ENCODE measurements at regions not wholly inside any gene's neighbourhood (a gene's known extent, or its start where the extent isn't known, plus 50 kb on each side); places are given as distances from the start of the nearest gene placed in this dataset.

- DNase-seq: no peak
Measured at GRCh38 chr5:79868163-79868670, 122.8 kb downstream of the MTX3 start.

DNA sequence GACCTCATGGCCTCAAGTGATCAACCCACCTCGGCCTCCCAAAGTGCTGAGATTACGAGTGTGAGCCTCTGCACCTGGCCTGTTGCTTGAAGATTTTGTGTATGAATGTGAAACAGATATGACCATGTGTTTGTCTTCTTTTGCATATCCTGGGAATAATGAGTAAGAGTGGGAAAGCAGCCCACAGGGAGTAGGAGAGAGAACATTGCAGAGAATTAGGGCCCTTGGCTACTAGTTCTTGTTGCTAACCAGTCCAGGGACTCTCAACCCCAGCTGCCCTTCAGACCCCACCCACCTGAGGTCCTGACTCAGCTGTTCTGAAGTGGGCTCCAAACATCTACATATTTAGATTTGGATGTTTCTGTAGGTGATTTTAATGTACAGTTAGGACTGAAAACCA lies 125.5 kb downstream of the MTX3 start:
- no peak for DNase-seq

DNA sequence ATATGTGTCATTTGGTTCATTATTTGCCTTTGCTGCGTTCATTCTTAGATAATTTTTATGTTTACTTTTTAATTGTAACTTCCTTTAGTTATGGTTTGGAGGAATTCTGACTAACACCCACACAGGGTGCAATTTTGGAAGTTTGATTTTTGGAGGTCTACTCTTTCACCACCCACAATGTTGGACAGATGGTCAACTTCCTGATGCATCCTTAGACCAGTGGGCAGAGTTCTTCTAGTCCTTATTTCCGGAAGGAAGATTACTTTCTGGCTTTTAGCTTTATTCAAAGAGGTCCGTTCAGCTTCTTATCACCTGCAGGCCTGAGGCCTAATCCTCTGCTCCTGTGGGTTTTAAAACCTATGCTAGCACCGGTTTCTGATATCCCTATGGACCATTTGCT lies 126.7 kb downstream of the MTX3 start:
- DNase-seq: no peak

- DNase-seq: no peak
Measured at GRCh38 chr5:79859588-79859987, 131.5 kb downstream of the MTX3 start.

DNA sequence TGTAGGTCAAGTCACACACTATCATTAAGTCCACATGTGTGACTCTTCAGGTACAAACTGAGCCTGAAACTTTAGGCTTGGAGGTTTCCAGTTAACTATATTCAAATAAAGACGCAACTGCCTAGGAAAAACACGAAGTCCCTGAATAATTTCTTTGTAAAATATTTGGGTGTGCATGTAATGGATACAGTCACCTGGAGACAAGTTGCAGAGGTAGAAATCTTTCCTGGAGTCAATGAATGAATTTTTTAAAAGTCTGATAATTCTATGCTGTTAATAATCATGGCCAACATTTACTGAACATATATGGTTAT lies 132.7 kb downstream of the MTX3 start:
- DNase-seq: no peak

- DNase-seq: peak; percentile 28
Measured at GRCh38 chr5:79857714-79858409, 133.2 kb downstream of the MTX3 start.

- no peak for DNase-seq
Measured at GRCh38 chr5:79856456-79857055, 134.5 kb downstream of the MTX3 start.

DNA sequence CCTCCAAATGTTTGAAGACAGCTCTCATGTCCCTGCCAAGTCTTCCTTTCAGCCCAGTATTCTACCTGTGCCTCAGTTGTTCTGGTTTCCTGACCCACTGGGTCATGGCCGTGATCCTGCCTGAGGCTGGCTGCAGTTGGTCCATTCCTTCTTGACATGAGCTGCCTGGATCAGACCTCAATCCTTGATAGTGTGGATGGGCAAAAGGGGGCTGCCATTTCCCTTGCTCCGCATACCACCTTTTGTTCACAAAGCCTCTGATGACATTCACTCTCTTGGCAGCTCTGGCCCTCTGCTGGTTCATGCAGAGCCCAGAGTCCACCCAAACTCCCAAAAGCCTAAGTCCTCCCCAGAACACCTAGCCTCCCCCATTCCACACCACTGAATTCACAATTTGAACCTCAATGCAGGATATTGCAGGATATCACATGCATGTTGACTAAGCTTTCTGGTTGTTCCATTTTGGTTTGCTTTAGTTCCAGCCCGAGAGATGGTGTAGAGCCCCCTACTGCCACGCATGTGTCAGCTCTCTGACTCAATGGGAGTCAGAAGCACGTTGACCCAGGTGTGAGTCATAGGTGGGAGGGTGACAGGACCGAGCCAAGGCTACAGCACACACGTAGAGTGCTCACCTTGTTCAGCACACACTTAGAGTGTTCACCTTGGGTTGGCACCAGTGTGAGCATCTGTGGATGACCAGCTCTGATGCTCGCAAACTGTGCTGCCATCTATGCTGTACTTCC lies 137.2 kb downstream of the MTX3 start:
- DNase-seq: no peak

- no peak for DNase-seq
Measured at GRCh38 chr5:79853028-79853427, 138.0 kb downstream of the MTX3 start.

- no peak for DNase-seq
Measured at GRCh38 chr5:79851391-79851863, 139.6 kb downstream of the MTX3 start.

DNA sequence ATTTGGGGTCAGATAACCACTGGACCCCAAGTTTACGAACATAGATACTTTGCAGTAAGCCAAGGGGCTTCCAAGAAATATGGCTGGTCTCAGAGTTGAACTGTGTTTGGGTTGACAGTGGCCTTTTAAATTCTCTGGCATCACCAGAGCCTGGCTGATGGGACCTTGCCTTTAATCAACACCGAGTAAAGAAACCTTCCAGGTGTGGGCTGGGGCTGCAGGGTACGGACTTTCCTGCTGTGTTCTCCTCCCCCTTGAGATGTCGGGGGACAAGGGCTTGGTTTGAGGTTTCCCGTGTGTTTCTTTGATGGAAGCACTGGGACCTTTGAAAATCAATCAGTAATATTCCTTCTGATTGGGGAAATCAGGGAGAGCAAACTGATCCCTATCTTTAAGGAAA lies 140.1 kb downstream of the MTX3 start:
- DNase-seq: no peak

GRCh38 chr5:79850316-79850822 lies 140.7 kb downstream of the MTX3 start:
- DNase-seq: no peak

DNA sequence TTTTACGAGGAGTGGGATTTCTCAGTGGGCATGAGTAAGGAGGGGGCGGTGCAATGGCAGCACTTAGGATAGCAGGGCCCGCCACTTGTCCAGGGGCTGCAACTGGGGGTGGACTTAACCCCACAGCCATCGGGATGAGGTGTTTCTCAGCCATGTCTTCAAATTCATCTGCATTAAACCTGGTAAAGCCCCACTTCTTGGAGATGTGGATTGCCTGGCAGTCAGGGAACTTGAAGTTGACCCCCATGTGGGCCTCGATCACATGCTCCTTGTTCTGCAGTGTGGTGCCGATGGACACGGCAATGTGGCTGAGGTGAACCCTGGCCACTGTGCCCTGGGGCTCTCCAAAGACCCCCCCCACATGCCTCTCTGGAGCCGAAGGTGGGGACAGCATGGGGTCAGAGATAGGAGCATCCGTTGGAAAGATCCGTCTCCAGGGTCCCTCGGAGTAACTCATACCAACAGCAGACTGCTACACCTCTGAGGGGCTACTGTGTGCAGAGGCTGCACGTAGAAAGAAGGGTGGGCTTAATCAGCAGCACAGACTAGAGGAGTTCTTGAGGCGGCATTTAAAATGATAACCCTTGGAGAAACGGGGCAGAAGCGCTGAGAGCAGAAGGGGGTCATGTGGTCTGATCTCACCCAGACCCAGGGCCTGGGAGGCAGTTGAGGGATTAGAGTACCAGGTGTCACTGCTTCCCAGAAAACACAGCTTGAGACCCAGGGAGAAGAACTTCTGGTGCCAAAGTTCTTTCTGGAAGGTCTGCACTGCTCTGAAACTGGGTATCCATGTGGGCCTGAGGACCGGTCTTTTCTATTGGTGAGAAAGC lies 141.4 kb downstream of the MTX3 start:
- no peak for DNase-seq
